Activated CD8-positive, alpha-beta memory T cell treated with anti-CD3 and anti-CD28 coated beads for 48 hours (primary cell): ENCODE measurements at regions not wholly inside any gene's neighbourhood (a gene's known extent, or its start where the extent isn't known, plus 50 kb on each side); places are given as distances from the start of the nearest gene placed in this dataset.

ENCODE experiments used
- DNase-seq, 3 experiments: peaks; one replicate each; pipeline ENCODE4 v3.0.0-alpha.2; 2020; ENCODE audit warnings: low read depth in 2 of 3, low spot score in 2 of 3

- DNase-seq, result peak in 2 of 3 experiments; percentile 32 to 53
Observed at GRCh38 chr10:94279835-94280709, 82.7 kb downstream of the NOC3L start.

- no peak for DNase-seq
Observed at GRCh38 chr10:94281654-94282053, 81.1 kb downstream of the NOC3L start.

- DNase-seq, result no peak
Observed at GRCh38 chr10:94282369-94282768, 80.4 kb downstream of the NOC3L start.
